HG02588 (cell line): ENCODE measurements at regions not wholly inside any gene's neighbourhood (a gene's known extent, or its start where the extent isn't known, plus 50 kb on each side); places are given as distances from the start of the nearest gene placed in this dataset.
"Not testable (repeated sequence)": the region's sequence is repeated elsewhere in the genome, so short reads cannot be mapped to it uniquely, and the experiment has no call there.

Experiments used
- ATAC-seq: cut with Tn5 transposase; IDR thresholded peaks from one replicate; pipeline ENCODE4 v1.9.1; 2021; ENCODE audit warnings: mild to moderate bottlenecking, moderate library complexity; ENCODE audit not compliant: unreplicated experiment

- no peak for ATAC-seq
Measured at GRCh38 chr6:80531681-80532619, 425.5 kb downstream of the BCKDHB start.

DNA sequence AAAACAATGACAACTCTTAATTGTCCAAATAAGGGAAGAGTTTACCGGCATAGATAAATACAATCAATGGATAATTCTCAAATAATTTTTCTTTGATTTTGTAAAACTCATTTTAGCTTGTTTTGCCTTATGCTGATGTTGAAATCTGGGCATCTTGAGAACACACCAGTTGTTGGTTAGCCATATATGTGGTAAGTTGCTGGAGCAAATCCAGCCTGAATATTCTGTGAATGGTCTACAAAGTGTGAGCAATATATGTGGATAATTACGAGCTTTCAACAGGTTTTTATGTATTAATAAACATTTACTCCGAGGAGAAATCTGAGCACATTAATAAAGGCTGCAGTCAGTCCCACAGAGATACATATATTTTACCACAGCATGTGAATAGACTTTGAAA is 423.6 kb downstream of the BCKDHB start:
- no peak for ATAC-seq

- no peak for ATAC-seq
Measured at GRCh38 chr6:80528115-80528514, 421.6 kb downstream of the BCKDHB start.

DNA sequence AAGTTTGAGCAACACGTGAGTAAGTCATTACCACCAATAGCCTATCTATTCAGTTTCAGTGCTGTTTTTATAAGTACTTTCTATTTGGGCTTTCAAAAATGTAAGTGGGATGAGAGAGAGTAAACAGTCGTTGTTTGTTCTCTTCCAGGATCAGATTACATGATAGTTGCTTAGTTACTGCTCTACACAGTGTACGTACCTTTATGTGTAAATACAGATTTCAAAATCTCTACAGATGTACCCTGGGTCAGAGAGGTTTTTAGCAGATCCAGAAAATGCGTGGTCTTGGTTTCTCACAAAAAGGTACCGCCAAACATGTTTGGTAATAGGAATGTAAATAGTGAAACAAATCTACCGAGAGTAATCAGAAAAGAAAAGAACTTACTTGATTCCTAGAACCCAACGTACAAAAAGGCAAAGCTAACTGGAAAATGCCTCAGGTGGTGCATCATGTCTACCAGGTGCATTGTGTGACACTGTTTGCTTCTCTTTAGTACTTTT is 421.1 kb downstream of the BCKDHB start:
- no peak for ATAC-seq

DNA sequence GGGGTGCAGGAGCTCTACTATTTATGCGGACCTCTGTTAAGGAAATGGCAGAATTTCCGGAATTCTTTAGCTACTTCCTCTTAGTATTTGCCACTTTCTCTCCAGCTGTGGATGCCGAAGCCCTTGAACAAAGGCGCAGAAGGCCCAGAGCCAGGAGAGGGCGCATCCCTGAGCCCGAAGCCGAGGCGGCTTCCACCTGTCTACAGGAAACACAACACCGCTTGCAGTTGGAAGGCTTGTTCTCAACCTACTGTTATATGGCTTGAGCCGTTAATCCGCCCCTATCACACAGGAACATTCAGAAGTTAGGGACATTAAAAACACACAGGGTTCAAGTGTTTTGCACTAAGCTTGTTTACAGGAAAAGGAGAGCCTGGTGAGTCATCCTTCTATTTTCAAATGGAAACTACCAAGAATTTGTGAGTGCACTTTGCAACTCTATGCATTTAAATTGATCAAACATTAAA is 417.1 kb downstream of the BCKDHB start:
- ATAC-seq: no peak

- ATAC-seq: no peak
Measured at GRCh38 chr6:80523010-80523409, 416.5 kb downstream of the BCKDHB start.

- no peak for ATAC-seq
Measured at GRCh38 chr6:80522576-80522975, 416.1 kb downstream of the BCKDHB start.

GRCh38 chr6:80519811-80520594 is 413.5 kb downstream of the BCKDHB start:
- no peak for ATAC-seq

GRCh38 chr6:80517525-80517924 is 411.1 kb downstream of the BCKDHB start:
- no peak for ATAC-seq

GRCh38 chr6:80510521-80510920 is 404.1 kb downstream of the BCKDHB start:
- ATAC-seq: not testable (repeated sequence)

DNA sequence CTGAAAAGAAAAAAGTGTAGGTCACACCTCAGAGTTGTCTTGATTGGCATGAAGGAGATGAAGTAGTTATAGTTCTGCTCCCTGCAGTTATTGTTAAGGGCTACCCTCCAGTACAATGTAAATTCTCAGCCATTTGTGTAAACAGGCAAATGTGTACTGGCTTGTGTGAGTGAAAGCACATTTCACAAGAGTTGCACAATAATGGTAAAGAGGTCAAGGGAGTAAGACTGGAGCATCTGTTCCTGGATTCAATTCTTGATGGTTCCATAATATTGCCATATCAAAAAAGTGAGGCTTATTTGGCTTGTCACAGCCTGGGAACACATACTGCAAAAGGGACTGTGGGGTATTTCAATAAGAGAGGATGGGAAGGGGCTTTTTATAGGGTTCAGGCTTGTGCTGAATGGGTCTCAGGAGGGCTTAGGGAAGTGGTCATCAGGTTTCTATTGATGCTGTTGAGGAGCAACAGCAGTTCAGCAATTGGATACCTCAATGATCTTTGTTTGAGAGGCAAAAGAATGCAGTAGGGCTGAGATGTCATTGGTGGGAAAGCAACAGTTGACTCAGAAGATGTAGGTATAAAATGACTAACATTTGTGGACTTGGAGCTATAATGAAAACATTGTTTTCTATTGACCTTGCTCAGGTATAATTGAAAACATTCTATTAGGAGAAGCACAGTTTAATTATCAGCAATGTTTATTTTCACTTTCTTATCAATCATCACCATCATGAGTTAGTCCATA is 402.6 kb downstream of the BCKDHB start:
- no peak for ATAC-seq

GRCh38 chr6:80504882-80505281 is 398.4 kb downstream of the BCKDHB start:
- ATAC-seq: no peak

GRCh38 chr6:80503660-80504059 is 397.2 kb downstream of the BCKDHB start:
- no peak for ATAC-seq

DNA sequence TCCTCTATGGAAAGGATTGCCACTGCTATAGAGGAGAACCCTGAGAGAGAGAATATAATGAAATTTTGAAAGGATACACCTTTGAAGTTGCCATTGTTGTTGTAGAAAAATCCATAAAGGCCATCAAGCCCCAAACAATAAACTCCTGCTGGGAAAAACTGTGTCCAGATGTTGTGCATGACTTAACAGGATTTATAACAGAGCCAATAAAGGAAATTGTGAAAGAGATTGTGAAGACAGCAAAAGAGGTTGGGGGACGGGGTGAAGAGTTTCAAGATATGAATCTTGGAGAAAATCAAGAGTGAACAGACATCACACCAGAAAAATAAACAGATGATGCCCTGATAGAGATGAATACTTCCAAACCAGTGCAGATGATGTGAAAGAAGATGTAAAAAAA is 396.4 kb downstream of the BCKDHB start:
- no peak for ATAC-seq

DNA sequence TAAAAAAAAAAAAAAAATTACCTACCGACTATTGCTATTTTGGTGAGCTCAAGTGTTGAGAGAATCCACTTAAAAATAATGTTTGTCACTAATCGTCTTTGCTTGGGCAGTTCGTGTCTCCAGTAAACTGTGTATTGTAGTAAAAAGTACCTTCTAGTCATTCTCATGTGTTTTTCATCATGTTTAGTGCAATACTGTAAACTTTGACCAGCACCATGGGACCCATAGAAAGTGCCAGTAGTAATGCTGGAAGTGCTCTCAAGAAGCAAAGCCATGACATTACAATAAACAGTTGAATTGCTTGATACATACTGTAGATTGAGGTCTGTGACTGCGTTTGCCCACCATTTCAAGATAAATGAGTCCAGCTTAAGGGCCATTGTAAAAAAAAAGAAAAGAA is 395.2 kb downstream of the BCKDHB start:
- no peak for ATAC-seq

DNA sequence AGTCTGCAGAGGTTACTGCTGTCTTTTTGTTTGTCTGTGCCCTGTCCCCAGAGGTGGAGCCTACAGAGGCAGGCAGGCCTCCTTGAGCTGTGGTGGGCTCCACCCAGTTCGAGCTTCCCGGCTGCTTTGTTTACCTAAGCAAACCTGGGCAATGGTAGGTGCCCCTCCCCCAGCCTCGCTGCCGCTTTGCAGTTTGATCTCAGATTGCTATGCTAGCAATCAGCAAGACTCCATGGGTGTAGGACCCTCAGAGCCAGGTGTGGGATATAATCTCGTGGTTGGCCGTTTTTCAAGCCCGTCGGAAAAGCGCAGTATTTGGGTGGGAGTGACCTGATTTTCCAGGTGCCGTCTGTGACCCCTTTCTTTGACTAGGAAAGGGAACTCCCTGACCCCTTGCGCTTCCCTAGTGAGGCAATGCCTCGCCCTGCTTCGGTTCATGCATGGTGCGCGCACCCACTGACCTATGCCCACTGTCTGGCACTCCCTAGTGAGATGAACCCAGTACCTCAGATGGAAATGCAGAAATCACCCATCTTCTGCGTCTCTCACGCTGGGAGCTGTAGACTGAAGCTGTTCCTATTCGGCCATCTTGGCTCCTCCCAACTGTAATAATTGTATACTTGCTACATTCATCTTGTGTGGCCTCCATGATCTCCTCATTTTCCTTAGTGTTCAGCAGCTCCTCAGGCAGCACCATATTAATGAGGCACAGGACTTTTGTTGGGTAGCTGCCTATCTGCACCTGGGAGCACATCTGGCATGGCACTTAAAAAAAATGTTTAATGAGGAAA is 391.4 kb downstream of the BCKDHB start:
- not testable (repeated sequence) for ATAC-seq

GRCh38 chr6:80489911-80490635 is 383.6 kb downstream of the BCKDHB start:
- no peak for ATAC-seq

DNA sequence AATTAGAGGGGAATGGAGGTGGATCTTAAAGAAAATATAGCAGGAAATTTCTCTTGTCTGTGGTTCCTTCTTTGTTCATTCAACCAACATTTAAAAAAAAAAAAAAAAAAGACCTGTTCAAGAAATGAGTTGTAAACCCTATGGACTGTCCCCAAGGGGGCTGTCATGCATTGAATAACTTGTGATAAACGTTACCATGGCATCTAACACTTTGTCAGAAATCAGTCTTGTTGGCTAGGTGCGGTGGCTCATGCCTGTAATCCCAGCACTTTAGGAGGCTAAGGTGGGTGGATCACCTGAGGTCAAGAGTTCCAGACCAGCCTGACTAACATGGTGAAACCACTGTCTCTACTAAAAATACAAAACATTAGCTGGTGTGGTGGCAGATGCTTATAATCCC is 381.7 kb downstream of the BCKDHB start:
- peak; percentile 53 for ATAC-seq

- not testable (repeated sequence) for ATAC-seq
Measured at GRCh38 chr6:80485494-80485893, 379.0 kb downstream of the BCKDHB start.
